Neural cell (in vitro differentiated cells): ENCODE measurements at regions not wholly inside any gene's neighbourhood (a gene's known extent, or its start where the extent isn't known, plus 50 kb on each side); places are given as distances from the start of the nearest gene placed in this dataset.

ENCODE experiments used
- CTCF ChIP-seq: fragments of 450-650 bp; IDR thresholded peaks from 2 replicates; pipeline ENCODE4 v1.5.1; 2014; ENCODE audit warnings: antibody characterized with exemption, mild to moderate bottlenecking, moderate library complexity; ENCODE audit not compliant: poor library complexity, severe bottlenecking
- EP300 ChIP-seq: fragments of 450-650 bp; conservative IDR thresholded peaks from 2 replicates; pipeline ENCODE4 v1.6.1; 2014; ENCODE audit warnings: antibody characterized with exemption, mild to moderate bottlenecking, moderate library complexity; ENCODE audit not compliant: poor library complexity, severe bottlenecking
- POLR2AphosphoS5 ChIP-seq: IDR thresholded peaks from 2 replicates; pipeline ENCODE4 v1.6.1; 2012
- TAF1 ChIP-seq: IDR thresholded peaks from 2 replicates; pipeline ENCODE4 v1.6.1; 2012; ENCODE audit warnings: low read depth

GRCh38 chr5:106661866-106662265 is 1008.9 kb downstream of the EFNA5 start:
- TF ChIP-seq CTCF, result no peak
- no peak for TF ChIP-seq EP300
- TF ChIP-seq TAF1, result no peak
- no peak for TF ChIP-seq POLR2AphosphoS5
